ENCODE measurements at regions not wholly inside any gene's neighbourhood (a gene's known extent, or its start where the extent isn't known, plus 50 kb on each side); places are given as distances from the start of the nearest gene placed in this dataset.

DNA sequence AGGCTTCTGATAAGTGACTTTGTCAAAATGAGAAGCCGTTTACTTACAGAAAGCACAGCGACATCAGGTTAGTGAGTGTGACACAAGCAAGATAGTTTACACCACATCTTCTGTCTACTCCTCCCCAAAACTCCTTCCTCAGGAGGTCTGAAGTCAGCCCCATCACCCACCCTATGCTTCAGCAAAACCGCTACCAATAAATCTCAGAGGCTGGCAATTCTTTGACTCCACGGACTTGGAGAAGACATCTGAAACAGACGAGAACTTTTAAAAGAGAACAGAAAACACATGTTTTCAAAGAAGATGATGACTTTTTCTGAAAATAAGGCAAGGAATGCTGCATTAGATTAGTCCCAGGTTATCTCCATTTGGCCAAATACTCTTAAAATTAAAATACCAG lies 261.1 kb downstream of the TBC1D4 start:
- Histone ChIP-seq H3K4me3 (no peak overlapping the region), H3K4me1 (ENCODE audit: control insufficient read depth in 5 of 5, insufficient read depth in 5 of 5, low read length in 5 of 5) (peaks cover 0 to 6% (median 0%) of the 10 kb centered on the region in 5 donors), H3K9me3 (ENCODE audit: control insufficient read depth in 4 of 4, insufficient read depth in 3 of 4, low read length in 3 of 4) (no peaks in the 10 kb centered on the region), H3K27ac (ENCODE audit: low read depth in 1 of 2, low read length in 1 of 2) (no peak overlapping the region), H3K9ac (ENCODE audit: insufficient read depth in 1 of 2, low read length in 2 of 2) (no peak overlapping the region), H3K36me3 (ENCODE audit: control insufficient read depth in 4 of 4, insufficient read depth in 4 of 4, low read length in 4 of 4) (no peaks in the 10 kb centered on the region), H3K27me3 (ENCODE audit: control insufficient read depth in 3 of 3, insufficient read depth in 3 of 3, low read length in 2 of 3) (no peaks in the 10 kb centered on the region)
- WGBS, 2 donors: 85% methylated on average over 5 of the region's 5 CpGs
- ATAC-seq (ENCODE audit: insufficient read depth, low FRiP score): no peak
- no peak for TF ChIP-seq CTCF (IDR thresholded peaks at IDR 0.05; ENCODE audit: control extremely low read depth, extremely low read depth)
- DNase-seq: no peak

- Histone ChIP-seq H3K9me3 (ENCODE audit: control insufficient read depth in 4 of 4, insufficient read depth in 3 of 4, low read length in 3 of 4) (no peaks in the 10 kb centered on the region), H3K27me3 (ENCODE audit: control insufficient read depth in 3 of 3, insufficient read depth in 3 of 3, low read length in 2 of 3) (no peaks in the 10 kb centered on the region), H3K27ac (ENCODE audit: low read depth in 1 of 2, low read length in 1 of 2) (no peak overlapping the region), H3K4me1 (ENCODE audit: control insufficient read depth in 5 of 5, insufficient read depth in 5 of 5, low read length in 5 of 5) (peaks cover 0 to 9% (median 0%) of the 10 kb centered on the region in 5 donors), H3K36me3 (ENCODE audit: control insufficient read depth in 4 of 4, insufficient read depth in 4 of 4, low read length in 4 of 4) (no peaks in the 10 kb centered on the region), H3K9ac (ENCODE audit: insufficient read depth in 1 of 2, low read length in 2 of 2) (no peak overlapping the region), H3K4me3 (no peak overlapping the region)
- DNase-seq (no peak), ATAC-seq (ENCODE audit: insufficient read depth, low FRiP score) (no peak)
- TF ChIP-seq CTCF (IDR thresholded peaks at IDR 0.05; ENCODE audit: control extremely low read depth, extremely low read depth): no peak
- 84 to 89% methylated on average over 8 of the region's 8 CpGs for WGBS, 2 donors
Measured at GRCh38 chr13:75220238-75220542, 261.8 kb downstream of the TBC1D4 start.

DNA sequence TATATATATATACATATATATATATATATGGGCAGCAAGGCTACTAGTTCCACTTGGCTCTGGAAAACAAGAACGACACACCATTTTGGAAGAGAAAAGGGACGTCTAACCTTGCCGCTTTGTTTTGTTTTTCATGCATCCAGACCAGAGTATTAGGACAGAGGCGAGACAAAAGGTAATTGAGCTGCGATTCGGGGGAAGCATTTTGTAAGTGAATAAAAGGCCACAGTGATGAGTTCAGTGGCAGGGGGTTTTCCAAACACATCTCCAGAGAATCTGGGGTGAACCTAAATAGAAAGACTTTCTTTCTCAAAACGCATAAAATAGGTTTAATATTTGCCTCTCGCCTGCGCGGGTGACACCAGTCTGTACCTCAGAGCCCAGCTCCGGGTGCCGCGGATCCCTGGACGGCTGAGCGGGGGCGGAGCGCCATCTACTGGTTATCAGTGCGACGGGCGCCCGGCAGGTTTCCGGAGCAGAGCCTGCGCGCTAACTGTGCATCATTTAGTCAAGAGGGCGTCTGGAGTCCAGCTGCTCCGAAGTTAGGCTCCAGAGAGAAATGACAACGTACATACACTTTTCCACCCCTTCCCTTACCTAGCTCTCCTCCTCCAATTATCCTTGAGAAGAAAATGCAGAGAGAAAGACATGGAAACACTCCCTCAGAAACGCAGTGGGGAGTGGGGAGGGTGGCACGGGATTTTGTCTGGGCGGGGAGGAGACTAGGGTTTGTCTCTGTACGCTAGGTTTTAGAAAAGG lies 262.3 kb downstream of the TBC1D4 start:
- ATAC-seq (ENCODE audit: insufficient read depth, low FRiP score) (peak; percentile 85), DNase-seq (peak; percentile 82 to 87 (median 86))
- Histone ChIP-seq H3K9me3 (ENCODE audit: control insufficient read depth in 4 of 4, insufficient read depth in 3 of 4, low read length in 3 of 4) (no peaks in the 10 kb centered on the region), H3K36me3 (ENCODE audit: control insufficient read depth in 4 of 4, insufficient read depth in 4 of 4, low read length in 4 of 4) (no peaks in the 10 kb centered on the region), H3K27ac (ENCODE audit: low read depth in 1 of 2, low read length in 1 of 2) (no peak overlapping the region), H3K27me3 (ENCODE audit: control insufficient read depth in 3 of 3, insufficient read depth in 3 of 3, low read length in 2 of 3) (no peaks in the 10 kb centered on the region), H3K9ac (ENCODE audit: insufficient read depth in 1 of 2, low read length in 2 of 2) (peak overlapping the region in 1 of 2 donors; percentile 48), H3K4me1 (ENCODE audit: control insufficient read depth in 5 of 5, insufficient read depth in 5 of 5, low read length in 5 of 5) (peaks cover 0 to 9% (median 0%) of the 10 kb centered on the region in 5 donors), H3K4me3 (no peak overlapping the region)
- WGBS, 2 donors: 10 to 13% methylated on average over 31 of the region's 31 CpGs
- TF ChIP-seq CTCF (IDR thresholded peaks at IDR 0.05; ENCODE audit: control extremely low read depth, extremely low read depth): peak; percentile 73

- no peak overlapping the region for H3K27ac ChIP-seq (ENCODE audit: low read depth in 1 of 2, low read length in 1 of 2)
- WGBS, 2 donors: 38 to 44% methylated on average over 1 of the region's 1 CpG
- H3K9ac ChIP-seq (ENCODE audit: insufficient read depth in 1 of 2, low read length in 2 of 2): no peak overlapping the region
- H3K4me3 ChIP-seq: no peak overlapping the region
- H3K27me3 ChIP-seq (ENCODE audit: control insufficient read depth in 3 of 3, insufficient read depth in 3 of 3, low read length in 2 of 3): no peaks in the 10 kb centered on the region
- DNase-seq (peak; percentile 25 to 73 (median 71)), ATAC-seq (ENCODE audit: insufficient read depth, low FRiP score) (no peak)
- no peaks in the 10 kb centered on the region for H3K9me3 ChIP-seq (ENCODE audit: control insufficient read depth in 4 of 4, insufficient read depth in 3 of 4, low read length in 3 of 4)
- no peaks in the 10 kb centered on the region for H3K36me3 ChIP-seq (ENCODE audit: control insufficient read depth in 4 of 4, insufficient read depth in 4 of 4, low read length in 4 of 4)
- H3K4me1 ChIP-seq (ENCODE audit: control insufficient read depth in 5 of 5, insufficient read depth in 5 of 5, low read length in 5 of 5): peaks cover 0 to 9% (median 0%) of the 10 kb centered on the region in 5 donors
- TF ChIP-seq CTCF (IDR thresholded peaks at IDR 0.05; ENCODE audit: control extremely low read depth, extremely low read depth): no peak
Measured at GRCh38 chr13:75217949-75218348, 264.0 kb downstream of the TBC1D4 start.
